Thyroid gland (tissue), 4 donors: ENCODE measurements at regions not wholly inside any gene's neighbourhood (a gene's known extent, or its start where the extent isn't known, plus 50 kb on each side); places are given as distances from the start of the nearest gene placed in this dataset.

Experiments used
- DNase-seq, 2 donors: peaks; one replicate each; pipeline ENCODE4 v3.0.0-alpha.2; 2019
- H3K27ac ChIP-seq, 3 donors: fragments of 200-600 bp; sonication (generic); 1 replicate in 2 of 3; 2 replicates in 1 of 3; pipeline ENCODE4 v1.5.1; 2016 to 2019; ENCODE audit warnings: mild to moderate bottlenecking in 1 of 3, moderate library complexity in 1 of 3
- H3K27me3 ChIP-seq: fragments of 200-600 bp; sonication (generic); one replicate; pipeline ENCODE4 v1.5.1; 2019
- H3K36me3 ChIP-seq, 2 donors: fragments of 200-600 bp; sonication (generic); one replicate each; pipeline ENCODE4 v1.5.1; 2016 to 2019
- H3K4me1 ChIP-seq, 2 donors: fragments of 200-600 bp; sonication (generic); one replicate each; pipeline ENCODE4 v1.5.1; 2017 to 2019
- H3K4me3 ChIP-seq, 3 donors: fragments of 200-600 bp; sonication (generic); replicated peaks in 1 of 3; 1 replicate in 2 of 3; 2 replicates in 1 of 3; pipeline ENCODE4 v1.5.1; 2016; ENCODE audit warnings: mild to moderate bottlenecking in 1 of 3
- H3K9me3 ChIP-seq: fragments of 200-600 bp; sonication (generic); one replicate; pipeline ENCODE4 v1.5.1; 2017
- POLR2A ChIP-seq, 2 donors: fragments of 450-650 bp; IDR thresholded peaks; one replicate each; pipeline ENCODE4 v1.6.1; 2017; ENCODE audit warnings: antibody characterized with exemption in 2 of 2, mild to moderate bottlenecking in 2 of 2, moderate library complexity in 1 of 2
- WGBS, 2 donors: methylation state at CpG; one replicate each; pipeline ENCODE4 v1.1.5; 2017; 5-methylcytosine and 5-hydroxymethylcytosine counted together
- intact Hi-C: fragments of 100-400 bp; cut with DNase I; formaldehyde crosslinking; loops from one replicate; pipeline ENCODE4 v1.15.1; 2023
- TF ChIP-seq, protein P1 (sequence below), 6 experiments: fragments of 200-600 bp in 3 of 6; fragments of 450-650 bp in 3 of 6; sonication (generic) in 3 of 6; IDR thresholded peaks; one replicate each; pipeline ENCODE4 v1.5.1; 2016 to 2019; ENCODE audit warnings: antibody characterized with exemption in 6 of 6, mild to moderate bottlenecking in 2 of 6, inconsistent platforms in 1 of 6, moderate library complexity in 1 of 6

- TF ChIP-seq, protein P1, sequence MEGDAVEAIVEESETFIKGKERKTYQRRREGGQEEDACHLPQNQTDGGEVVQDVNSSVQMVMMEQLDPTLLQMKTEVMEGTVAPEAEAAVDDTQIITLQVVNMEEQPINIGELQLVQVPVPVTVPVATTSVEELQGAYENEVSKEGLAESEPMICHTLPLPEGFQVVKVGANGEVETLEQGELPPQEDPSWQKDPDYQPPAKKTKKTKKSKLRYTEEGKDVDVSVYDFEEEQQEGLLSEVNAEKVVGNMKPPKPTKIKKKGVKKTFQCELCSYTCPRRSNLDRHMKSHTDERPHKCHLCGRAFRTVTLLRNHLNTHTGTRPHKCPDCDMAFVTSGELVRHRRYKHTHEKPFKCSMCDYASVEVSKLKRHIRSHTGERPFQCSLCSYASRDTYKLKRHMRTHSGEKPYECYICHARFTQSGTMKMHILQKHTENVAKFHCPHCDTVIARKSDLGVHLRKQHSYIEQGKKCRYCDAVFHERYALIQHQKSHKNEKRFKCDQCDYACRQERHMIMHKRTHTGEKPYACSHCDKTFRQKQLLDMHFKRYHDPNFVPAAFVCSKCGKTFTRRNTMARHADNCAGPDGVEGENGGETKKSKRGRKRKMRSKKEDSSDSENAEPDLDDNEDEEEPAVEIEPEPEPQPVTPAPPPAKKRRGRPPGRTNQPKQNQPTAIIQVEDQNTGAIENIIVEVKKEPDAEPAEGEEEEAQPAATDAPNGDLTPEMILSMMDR (IDR thresholded peaks at IDR 0.05), result no peak
- TF ChIP-seq POLR2A (IDR thresholded peaks at IDR 0.05), result no peak
- Histone ChIP-seq H3K27ac (no peak overlapping the region), H3K4me1 (no peaks in the 10 kb centered on the region), H3K36me3 (no peaks in the 10 kb centered on the region), H3K27me3 (no peaks in the 10 kb centered on the region), H3K4me3 (no peak overlapping the region), H3K9me3 (no peaks in the 10 kb centered on the region)
- intact Hi-C loops, result no loop called here
- 66 to 67% methylated on average over 1 of the region's 1 CpG for WGBS, 2 donors
- no peak for DNase-seq
These were observed 230.4 kb upstream of the PPP1R2C start for GRCh38 chrX:43008356-43008755.

DNA sequence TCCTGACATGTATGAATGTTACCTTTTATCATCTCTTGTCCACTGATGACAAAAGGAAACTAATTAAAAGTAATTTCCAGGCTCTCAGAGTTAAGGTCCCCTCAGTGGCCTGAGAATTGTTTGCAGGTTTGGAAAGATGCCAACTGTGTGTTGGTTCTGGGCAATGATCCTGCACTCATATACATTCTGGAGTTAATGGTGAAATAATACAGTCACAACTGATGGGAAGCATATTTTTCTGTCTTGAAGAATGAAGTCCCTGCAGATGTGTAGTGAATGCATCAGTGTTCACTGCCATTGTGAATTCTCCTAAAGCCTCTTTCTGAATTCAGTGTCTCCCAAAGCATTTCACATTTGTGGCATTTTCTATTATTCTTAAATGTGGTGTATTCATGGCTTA lies 238.1 kb upstream of the PPP1R2C start:
- DNase-seq, result no peak
- Histone ChIP-seq H3K36me3 (no peaks in the 10 kb centered on the region), H3K9me3 (no peaks in the 10 kb centered on the region), H3K27ac (no peak overlapping the region), H3K4me3 (no peak overlapping the region), H3K4me1 (no peaks in the 10 kb centered on the region), H3K27me3 (no peaks in the 10 kb centered on the region)
- intact Hi-C loops, result no loop called here
- TF ChIP-seq POLR2A (IDR thresholded peaks at IDR 0.05), result no peak
- TF ChIP-seq, protein P1 (IDR thresholded peaks at IDR 0.05), result no peak

DNA sequence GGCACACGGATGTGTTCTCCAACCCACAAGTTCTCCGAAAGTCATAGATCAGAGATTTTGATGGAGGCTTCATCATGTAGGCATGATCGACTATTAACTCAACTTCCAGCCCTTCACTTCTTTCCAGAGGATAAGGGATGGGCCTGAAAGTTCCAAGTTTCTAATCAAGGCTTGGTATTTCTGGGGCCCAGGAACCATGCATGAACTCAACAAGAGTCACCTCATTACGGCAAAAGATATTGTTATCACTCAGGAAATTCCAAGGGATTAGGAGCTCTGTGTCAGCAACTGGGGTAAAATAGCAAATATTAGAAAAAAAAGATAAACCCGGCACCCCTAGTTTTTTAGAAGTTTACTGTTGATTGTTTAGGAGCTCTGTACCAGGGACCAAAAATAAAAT lies 240.1 kb upstream of the PPP1R2C start:
- TF ChIP-seq POLR2A (IDR thresholded peaks at IDR 0.05), result no peak

DNA sequence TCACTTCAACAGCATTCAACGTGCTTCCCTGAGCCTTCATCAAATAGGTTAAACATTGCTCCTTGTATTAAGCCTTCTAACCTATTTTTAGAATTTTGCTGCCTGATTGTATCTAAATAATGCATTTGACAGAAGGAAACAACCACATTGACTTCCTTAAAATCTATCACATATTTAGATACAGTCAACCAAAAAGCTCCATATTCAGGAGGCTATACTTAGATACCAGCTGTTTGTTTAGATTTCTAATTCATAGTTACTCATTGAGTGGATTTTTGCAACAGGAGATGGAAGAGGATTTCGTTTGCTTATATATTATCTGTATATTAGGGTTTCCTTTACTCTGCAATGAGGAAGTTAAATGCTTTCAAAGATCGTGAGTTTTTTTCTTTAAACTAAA lies 241.1 kb upstream of the PPP1R2C start:
- no peaks in the 10 kb centered on the region for H3K36me3 ChIP-seq
- no peak overlapping the region for H3K27ac ChIP-seq
- no peak overlapping the region for H3K4me3 ChIP-seq
- no peak for DNase-seq
- intact Hi-C loops, result no loop called here
- no peaks in the 10 kb centered on the region for H3K27me3 ChIP-seq
- TF ChIP-seq, protein P1 (IDR thresholded peaks at IDR 0.05), result no peak
- no peak for TF ChIP-seq POLR2A (IDR thresholded peaks at IDR 0.05)
- no peaks in the 10 kb centered on the region for H3K9me3 ChIP-seq
- 66% methylated on average over 3 of the region's 3 CpGs for WGBS, 2 donors
- H3K4me1 ChIP-seq, result no peaks in the 10 kb centered on the region

More for the DNA sequence above, 240.1 kb upstream of the PPP1R2C start:
- Histone ChIP-seq H3K9me3 (no peaks in the 10 kb centered on the region), H3K4me3 (no peak overlapping the region), H3K27ac (no peak overlapping the region), H3K4me1 (no peaks in the 10 kb centered on the region), H3K27me3 (no peaks in the 10 kb centered on the region), H3K36me3 (no peaks in the 10 kb centered on the region)
- WGBS, 2 donors, result 94 to 95% methylated on average over 5 of the region's 5 CpGs
- DNase-seq, result no peak
- intact Hi-C loops, result no loop called here

GRCh38 chrX:43025806-43026315 lies 247.9 kb upstream of the PPP1R2C start:
- H3K27me3 ChIP-seq, result no peaks in the 10 kb centered on the region
- WGBS, 2 donors, result 91 to 94% methylated on average over 1 of the region's 1 CpG
- no peaks in the 10 kb centered on the region for H3K36me3 ChIP-seq
- DNase-seq, result no peak
- H3K27ac ChIP-seq, result no peak overlapping the region
- H3K4me1 ChIP-seq, result no peaks in the 10 kb centered on the region
- H3K9me3 ChIP-seq, result no peaks in the 10 kb centered on the region
- no peak overlapping the region for H3K4me3 ChIP-seq
- TF ChIP-seq POLR2A (IDR thresholded peaks at IDR 0.05), result no peak
- TF ChIP-seq, protein P1 (IDR thresholded peaks at IDR 0.05), result no peak
- intact Hi-C loops, result no loop called here

DNA sequence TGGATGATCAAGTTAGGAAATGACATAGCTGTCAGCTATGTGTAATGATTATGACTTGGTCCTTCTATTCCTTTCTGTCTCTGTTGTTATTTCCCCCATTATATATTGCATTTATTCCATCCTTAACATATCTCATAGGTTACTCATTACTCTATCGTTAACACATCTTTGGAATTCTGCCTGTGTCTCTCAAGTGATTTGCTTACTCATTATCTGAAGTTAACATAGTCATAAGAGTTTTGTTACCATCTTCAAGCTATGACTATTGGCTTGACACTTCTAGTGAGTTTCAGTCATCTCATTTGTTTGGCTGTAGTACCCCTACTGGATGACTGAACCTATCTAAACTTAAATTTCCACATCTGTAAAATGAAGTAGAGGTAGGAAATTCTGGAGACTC lies 286.1 kb upstream of the PPP1R2C start:
- intact Hi-C loops, result no loop called here
- no peaks in the 10 kb centered on the region for H3K9me3 ChIP-seq
- WGBS, 2 donors, result 81 to 89% methylated on average over 1 of the region's 1 CpG

More for the DNA sequence above, 286.1 kb upstream of the PPP1R2C start:
- H3K4me1 ChIP-seq, result no peaks in the 10 kb centered on the region
- no peaks in the 10 kb centered on the region for H3K27me3 ChIP-seq
- no peaks in the 10 kb centered on the region for H3K36me3 ChIP-seq
- no peak overlapping the region for H3K27ac ChIP-seq
- no peak for DNase-seq
- no peak overlapping the region for H3K4me3 ChIP-seq
- TF ChIP-seq, protein P1 (IDR thresholded peaks at IDR 0.05), result no peak
- TF ChIP-seq POLR2A (IDR thresholded peaks at IDR 0.05), result no peak
